AG10803 (cell line): ENCODE measurements at regions not wholly inside any gene's neighbourhood (a gene's known extent, or its start where the extent isn't known, plus 50 kb on each side); places are given as distances from the start of the nearest gene placed in this dataset.

Experiments used
- DNase-seq: peaks from one replicate; pipeline ENCODE4 v3.0.0; 2010; ENCODE audit warnings: low read depth
- H3K4me3 ChIP-seq: 2 replicates; pipeline ENCODE4 v1.5.1; 2011; ENCODE audit warnings: mild to moderate bottlenecking, low read length, control low read depth
- TF ChIP-seq, protein P1 (sequence below): conservative IDR thresholded peaks from 2 replicates; pipeline ENCODE4 v1.5.1; 2011; ENCODE audit warnings: mild to moderate bottlenecking, low read length, control low read depth, inconsistent platforms

DNA sequence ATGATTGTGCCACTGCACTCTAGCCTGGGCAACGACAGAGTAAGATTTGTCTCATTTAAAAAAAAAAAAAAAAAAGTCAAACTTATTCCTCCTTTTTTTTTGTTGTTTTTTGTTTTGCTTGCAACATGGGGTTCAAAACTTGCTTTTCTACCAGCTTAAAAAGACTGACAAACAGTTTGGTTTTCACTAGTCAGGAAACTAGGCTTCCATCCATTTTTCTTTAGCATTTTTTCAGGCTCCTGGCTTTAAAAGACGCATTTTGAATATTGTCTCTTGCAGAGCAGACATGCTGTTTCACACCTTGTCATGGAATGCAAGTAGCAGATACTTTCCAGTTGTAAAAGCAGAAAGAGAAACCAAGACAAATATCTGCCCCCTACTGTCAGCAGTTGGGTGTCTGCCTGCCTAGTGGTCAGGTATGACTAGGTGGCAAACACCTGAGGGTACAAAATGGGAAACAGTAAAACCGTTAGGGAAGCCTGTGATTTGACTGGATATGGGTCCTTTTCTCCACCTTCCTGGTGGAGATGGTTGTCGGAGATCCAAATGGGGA, 139.9 kb downstream of the CCDC71L start:
- TF ChIP-seq, protein P1, sequence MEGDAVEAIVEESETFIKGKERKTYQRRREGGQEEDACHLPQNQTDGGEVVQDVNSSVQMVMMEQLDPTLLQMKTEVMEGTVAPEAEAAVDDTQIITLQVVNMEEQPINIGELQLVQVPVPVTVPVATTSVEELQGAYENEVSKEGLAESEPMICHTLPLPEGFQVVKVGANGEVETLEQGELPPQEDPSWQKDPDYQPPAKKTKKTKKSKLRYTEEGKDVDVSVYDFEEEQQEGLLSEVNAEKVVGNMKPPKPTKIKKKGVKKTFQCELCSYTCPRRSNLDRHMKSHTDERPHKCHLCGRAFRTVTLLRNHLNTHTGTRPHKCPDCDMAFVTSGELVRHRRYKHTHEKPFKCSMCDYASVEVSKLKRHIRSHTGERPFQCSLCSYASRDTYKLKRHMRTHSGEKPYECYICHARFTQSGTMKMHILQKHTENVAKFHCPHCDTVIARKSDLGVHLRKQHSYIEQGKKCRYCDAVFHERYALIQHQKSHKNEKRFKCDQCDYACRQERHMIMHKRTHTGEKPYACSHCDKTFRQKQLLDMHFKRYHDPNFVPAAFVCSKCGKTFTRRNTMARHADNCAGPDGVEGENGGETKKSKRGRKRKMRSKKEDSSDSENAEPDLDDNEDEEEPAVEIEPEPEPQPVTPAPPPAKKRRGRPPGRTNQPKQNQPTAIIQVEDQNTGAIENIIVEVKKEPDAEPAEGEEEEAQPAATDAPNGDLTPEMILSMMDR, result no peak
- DNase-seq, result no peak

DNA sequence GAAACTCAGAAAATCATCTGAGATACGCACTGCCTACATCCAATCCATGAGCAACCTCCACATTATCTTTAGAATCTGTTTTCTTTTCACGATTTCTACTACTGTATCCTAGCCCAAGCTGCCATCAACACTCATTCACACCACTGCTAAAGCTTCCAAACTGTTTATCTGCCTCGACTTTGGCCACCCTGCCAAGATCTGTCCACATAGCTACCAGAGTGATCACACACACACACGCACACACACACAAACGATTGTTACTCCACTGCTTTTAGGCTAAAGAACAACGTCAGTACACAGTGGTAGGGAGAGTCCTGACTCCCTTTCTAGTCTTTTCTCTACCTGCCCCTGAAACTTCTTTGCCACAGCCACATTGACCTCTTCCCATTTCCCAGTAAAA, 142.0 kb downstream of the CCDC71L start:
- no peak for DNase-seq
- TF ChIP-seq, protein P1, result no peak
- H3K4me3 ChIP-seq, result no peak overlapping the region

More for the DNA sequence above, 139.9 kb downstream of the CCDC71L start:
- H3K4me3 ChIP-seq, result no peak overlapping the region

DNA sequence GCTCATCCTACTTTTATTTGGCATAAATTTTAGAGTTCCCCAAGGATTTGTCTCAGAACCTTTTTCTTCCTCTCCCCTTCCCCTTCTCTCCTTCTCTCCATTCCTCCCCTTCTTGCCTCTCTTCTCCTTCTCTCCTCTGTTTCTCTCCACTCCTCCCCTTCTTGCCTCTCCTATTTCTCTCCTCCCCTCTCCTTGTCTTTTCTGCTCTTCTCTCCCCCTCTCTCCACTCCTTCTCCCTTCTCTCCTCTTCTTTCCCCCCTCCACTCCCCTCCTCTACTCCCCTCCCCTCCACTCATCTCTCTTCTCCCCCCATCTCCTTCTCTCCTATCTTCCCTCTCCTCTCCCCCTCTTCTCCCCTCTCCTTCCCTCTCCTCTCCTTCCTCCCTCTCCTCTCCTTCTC, 142.7 kb downstream of the CCDC71L start:
- DNase-seq, result no peak
- TF ChIP-seq, protein P1, result no peak
- H3K4me3 ChIP-seq, result no peak overlapping the region

DNA sequence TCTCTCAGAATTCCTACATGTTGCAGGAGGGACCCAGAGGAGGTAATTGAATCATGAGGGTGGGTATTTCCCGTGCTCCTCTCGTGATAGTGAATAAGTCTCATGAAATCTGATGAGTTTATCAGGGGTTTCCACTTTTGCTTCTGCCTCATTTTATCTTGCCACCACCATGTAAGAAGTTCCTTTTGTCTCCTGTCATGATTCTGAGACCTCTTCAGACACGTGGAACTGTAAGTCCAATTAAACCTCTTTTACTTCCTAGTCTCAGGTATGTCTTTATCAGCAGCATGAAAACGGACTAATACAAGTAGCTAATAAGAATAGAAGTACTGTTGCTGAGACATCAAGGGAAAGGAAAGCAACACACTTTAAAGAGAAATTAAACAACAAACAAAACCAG, 143.4 kb downstream of the CCDC71L start:
- DNase-seq, result no peak
- H3K4me3 ChIP-seq, result no peak overlapping the region
- TF ChIP-seq, protein P1, result no peak

DNA sequence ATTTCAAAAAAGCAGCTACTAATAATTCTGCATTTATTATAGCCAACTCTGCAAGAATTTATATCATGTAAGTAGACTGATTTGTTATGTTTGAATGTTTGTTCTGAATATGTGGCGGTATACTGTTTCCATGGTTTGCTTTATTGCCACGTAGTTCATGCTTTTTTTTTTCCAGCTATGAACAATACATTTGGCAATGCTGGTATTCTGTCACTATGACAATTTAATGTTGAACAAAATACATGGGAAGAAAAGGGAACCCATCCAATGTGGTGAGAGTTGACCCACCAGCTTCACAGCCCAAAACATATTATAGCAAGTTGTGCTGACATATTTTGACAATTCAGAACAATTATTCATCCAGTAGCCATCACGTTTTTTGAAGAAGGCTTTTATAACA, 145.6 kb downstream of the CCDC71L start:
- TF ChIP-seq, protein P1, result no peak
- DNase-seq, result peak; percentile 31
- H3K4me3 ChIP-seq, result no peak overlapping the region

DNA sequence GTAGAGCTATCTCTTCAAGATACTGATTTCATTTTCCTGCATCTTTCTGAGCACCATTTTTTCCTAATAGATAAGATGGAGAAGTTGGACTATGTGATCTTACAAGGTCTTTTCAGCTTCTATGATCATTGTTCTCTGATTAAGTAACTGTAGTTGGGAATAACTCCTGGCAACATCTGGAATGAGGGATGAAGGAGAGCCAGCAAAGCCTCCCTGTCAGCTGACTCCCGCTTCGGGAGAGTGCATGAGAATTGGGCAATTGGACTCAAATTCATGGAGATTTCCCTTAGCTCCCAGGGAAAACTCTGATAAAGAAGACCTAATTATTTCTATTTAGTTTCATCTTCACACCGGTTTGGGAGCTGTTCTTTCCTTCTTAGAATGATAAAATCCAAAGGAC, 146.1 kb downstream of the CCDC71L start:
- no peak overlapping the region for H3K4me3 ChIP-seq
- peak; percentile 52 for DNase-seq
- TF ChIP-seq, protein P1, result no peak

DNA sequence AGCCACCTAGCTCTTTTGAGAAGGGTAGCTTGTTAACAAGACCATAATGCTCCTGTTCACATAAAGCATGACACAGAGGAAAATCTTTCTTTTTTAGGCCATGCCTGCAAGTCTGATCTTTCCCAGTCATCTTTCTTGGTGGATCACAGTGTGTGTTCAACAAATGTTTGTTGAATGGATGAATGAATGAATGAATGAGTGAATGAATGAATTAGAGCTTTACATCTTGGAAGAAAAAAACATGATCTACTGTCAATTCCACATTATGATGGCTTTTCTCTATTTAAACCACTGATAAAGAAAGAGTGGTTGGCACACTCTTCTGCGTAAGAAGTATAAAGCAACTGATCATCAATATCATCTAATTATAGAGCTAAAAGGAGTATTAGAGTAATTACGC, 148.7 kb downstream of the CCDC71L start:
- H3K4me3 ChIP-seq, result no peak overlapping the region
- TF ChIP-seq, protein P1, result no peak
- DNase-seq, result no peak
